Neural crest cell (in vitro differentiated cells): ENCODE measurements at regions not wholly inside any gene's neighbourhood (a gene's known extent, or its start where the extent isn't known, plus 50 kb on each side); places are given as distances from the start of the nearest gene placed in this dataset.

Experiments used
- DNase-seq: peaks from one replicate; pipeline ENCODE4 v3.0.0; 2021; ENCODE audit warnings: low read depth, mixed read lengths, low spot score
- H3K27ac Mint-ChIP-seq: one replicate; pipeline ENCODE4 v1.8.0; 2021; ENCODE audit warnings: mild to moderate bottlenecking, mixed read lengths; ENCODE audit not compliant: unreplicated experiment
- H3K27me3 Mint-ChIP-seq: 2 replicates; pipeline ENCODE4 v1.8.0; 2021; ENCODE audit warnings: low read depth, mild to moderate bottlenecking, mixed read lengths
- H3K36me3 Mint-ChIP-seq: 2 replicates; pipeline ENCODE4 v1.8.0; 2021; ENCODE audit warnings: low read depth, mild to moderate bottlenecking, mixed read lengths
- H3K4me1 Mint-ChIP-seq: 2 replicates; pipeline ENCODE4 v1.8.0; 2021; ENCODE audit warnings: mixed read lengths
- H3K4me3 Mint-ChIP-seq: one replicate; pipeline ENCODE4 v1.8.0; 2021; ENCODE audit warnings: mild to moderate bottlenecking, mixed read lengths
- H3K9me3 Mint-ChIP-seq: 2 replicates; pipeline ENCODE4 v1.8.0; 2021; ENCODE audit warnings: mixed read lengths
- CTCF ChIP-seq: fragments of 200-600 bp; sonication (generic); conservative IDR thresholded peaks from 2 replicates; pipeline ENCODE4 v1.5.0; 2021; ENCODE audit warnings: antibody characterized with exemption, mild to moderate bottlenecking

GRCh38 chr2:204072443-204073324, 136.1 kb downstream of the ICOS start:
- Mint-ChIP-seq H3K27me3 (no peaks in the 10 kb centered on the region), H3K36me3 (no peaks in the 10 kb centered on the region), H3K27ac (no peak overlapping the region), H3K4me1 (no peaks in the 10 kb centered on the region), H3K4me3 (no peak overlapping the region), H3K9me3 (no peaks in the 10 kb centered on the region)
- peak; percentile 61 for TF ChIP-seq CTCF
- peak; percentile 33 for DNase-seq

GRCh38 chr2:204074456-204074855, 137.9 kb downstream of the ICOS start:
- no peak overlapping the region for H3K4me3 Mint-ChIP-seq
- H3K27me3 Mint-ChIP-seq = no peaks in the 10 kb centered on the region
- DNase-seq = no peak
- H3K27ac Mint-ChIP-seq = no peak overlapping the region
- H3K4me1 Mint-ChIP-seq = no peaks in the 10 kb centered on the region
- no peak for TF ChIP-seq CTCF
- H3K9me3 Mint-ChIP-seq = no peaks in the 10 kb centered on the region
- H3K36me3 Mint-ChIP-seq = no peaks in the 10 kb centered on the region

- Mint-ChIP-seq H3K27ac (no peak overlapping the region), H3K36me3 (no peaks in the 10 kb centered on the region), H3K9me3 (no peaks in the 10 kb centered on the region), H3K4me3 (no peak overlapping the region), H3K27me3 (no peaks in the 10 kb centered on the region), H3K4me1 (no peaks in the 10 kb centered on the region)
- no peak for DNase-seq
- no peak for TF ChIP-seq CTCF
Observed at GRCh38 chr2:204078003-204078698, 141.6 kb downstream of the ICOS start.

GRCh38 chr2:204081487-204082425, 145.2 kb downstream of the ICOS start:
- Mint-ChIP-seq H3K4me3 (no peak overlapping the region), H3K27ac (no peak overlapping the region), H3K27me3 (no peaks in the 10 kb centered on the region), H3K36me3 (no peaks in the 10 kb centered on the region), H3K9me3 (no peaks in the 10 kb centered on the region), H3K4me1 (no peaks in the 10 kb centered on the region)
- no peak for TF ChIP-seq CTCF
- DNase-seq = no peak

GRCh38 chr2:204086167-204086566, 149.6 kb downstream of the ICOS start:
- Mint-ChIP-seq H3K9me3 (no peaks in the 10 kb centered on the region), H3K4me1 (no peaks in the 10 kb centered on the region), H3K4me3 (no peak overlapping the region), H3K27ac (no peak overlapping the region), H3K36me3 (no peaks in the 10 kb centered on the region), H3K27me3 (no peaks in the 10 kb centered on the region)
- TF ChIP-seq CTCF = no peak
- DNase-seq = no peak
